PC-3 (cell line): ENCODE measurements at regions not wholly inside any gene's neighbourhood (a gene's known extent, or its start where the extent isn't known, plus 50 kb on each side); places are given as distances from the start of the nearest gene placed in this dataset.

Experiments
- EZH2 ChIP-seq: fragments of 300-600 bp; sonication (generic); IDR thresholded peaks from one replicate; pipeline ENCODE4 v1.6.1; 2017; ENCODE audit warnings: antibody characterized with exemption, mild to moderate bottlenecking, low read length; ENCODE audit not compliant: unreplicated experiment
- EZH2phosphoT487 ChIP-seq: fragments of 300-600 bp; sonication (generic); IDR thresholded peaks from 2 replicates; pipeline ENCODE4 v1.6.1; 2018; ENCODE audit warnings: mild to moderate bottlenecking, antibody characterized with exemption, low read length, borderline replicate concordance
- TF ChIP-seq, protein P1 (sequence below): fragments of 300-600 bp; sonication (generic); conservative IDR thresholded peaks from 2 replicates; pipeline ENCODE4 v1.5.1; 2017; ENCODE audit warnings: antibody characterized with exemption, low read depth, mild to moderate bottlenecking, low read length

DNA sequence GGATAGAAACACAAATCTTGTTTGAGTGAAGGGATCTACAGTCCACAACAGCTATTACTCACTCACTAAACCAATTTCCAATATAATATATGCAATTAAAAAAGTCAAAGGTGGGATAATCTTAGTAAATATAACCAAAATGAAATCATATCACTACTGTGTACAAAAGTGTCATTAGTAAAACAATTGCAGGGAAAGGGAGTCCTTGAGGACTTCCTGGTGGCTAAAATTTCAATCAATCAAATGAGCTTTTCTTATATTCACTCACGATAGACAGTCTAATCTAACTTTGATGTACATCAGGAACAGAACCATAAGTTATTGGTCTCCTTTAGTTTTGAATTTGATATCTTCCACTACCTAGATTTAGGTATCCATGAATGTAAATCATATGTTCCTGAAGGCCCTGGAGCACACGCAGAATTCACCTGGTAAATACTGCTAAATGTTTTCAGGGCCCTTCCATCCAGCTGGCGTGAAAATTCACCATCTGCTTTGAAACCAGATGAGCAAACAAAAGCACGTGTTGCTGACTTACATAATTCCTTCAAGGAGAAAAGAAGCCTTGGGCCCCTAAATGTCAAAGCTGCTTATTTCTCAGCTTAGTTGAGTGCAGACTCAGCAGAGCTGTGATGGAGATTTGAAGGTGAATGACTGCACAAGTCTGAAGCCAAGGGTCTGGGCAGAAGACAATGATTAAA lies 159.3 kb upstream of the TMEM196 start:
- TF ChIP-seq, protein P1, sequence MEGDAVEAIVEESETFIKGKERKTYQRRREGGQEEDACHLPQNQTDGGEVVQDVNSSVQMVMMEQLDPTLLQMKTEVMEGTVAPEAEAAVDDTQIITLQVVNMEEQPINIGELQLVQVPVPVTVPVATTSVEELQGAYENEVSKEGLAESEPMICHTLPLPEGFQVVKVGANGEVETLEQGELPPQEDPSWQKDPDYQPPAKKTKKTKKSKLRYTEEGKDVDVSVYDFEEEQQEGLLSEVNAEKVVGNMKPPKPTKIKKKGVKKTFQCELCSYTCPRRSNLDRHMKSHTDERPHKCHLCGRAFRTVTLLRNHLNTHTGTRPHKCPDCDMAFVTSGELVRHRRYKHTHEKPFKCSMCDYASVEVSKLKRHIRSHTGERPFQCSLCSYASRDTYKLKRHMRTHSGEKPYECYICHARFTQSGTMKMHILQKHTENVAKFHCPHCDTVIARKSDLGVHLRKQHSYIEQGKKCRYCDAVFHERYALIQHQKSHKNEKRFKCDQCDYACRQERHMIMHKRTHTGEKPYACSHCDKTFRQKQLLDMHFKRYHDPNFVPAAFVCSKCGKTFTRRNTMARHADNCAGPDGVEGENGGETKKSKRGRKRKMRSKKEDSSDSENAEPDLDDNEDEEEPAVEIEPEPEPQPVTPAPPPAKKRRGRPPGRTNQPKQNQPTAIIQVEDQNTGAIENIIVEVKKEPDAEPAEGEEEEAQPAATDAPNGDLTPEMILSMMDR, result no peak
- TF ChIP-seq EZH2 (no peak), EZH2phosphoT487 (no peak)
